Skeletal muscle tissue (tissue), 3 donors: ENCODE measurements at regions not wholly inside any gene's neighbourhood (a gene's known extent, or its start where the extent isn't known, plus 50 kb on each side); places are given as distances from the start of the nearest gene placed in this dataset.
A peak's percentile ranks its signal among the peaks of the same experiment; 100 is the strongest.

Source experiments
- H3K27ac ChIP-seq: one replicate; pipeline ENCODE4 v1.7.0; 2013; ENCODE audit warnings: mild to moderate bottlenecking, low read depth, low read length, inconsistent platforms
- H3K27me3 ChIP-seq, 3 donors: one replicate each; pipeline ENCODE4 v1.7.0; 2013; ENCODE audit warnings: low read length in 3 of 3; ENCODE audit not compliant: control insufficient read depth in 3 of 3, insufficient read depth in 3 of 3
- H3K36me3 ChIP-seq, 3 donors: one replicate each; pipeline ENCODE4 v1.7.0; 2013; ENCODE audit warnings: low read length in 3 of 3; ENCODE audit not compliant: control insufficient read depth in 3 of 3, insufficient read depth in 3 of 3
- H3K4me1 ChIP-seq, 3 donors: one replicate each; pipeline ENCODE4 v1.7.0; 2013; ENCODE audit warnings: low read length in 3 of 3, mild to moderate bottlenecking in 3 of 3; ENCODE audit not compliant: control insufficient read depth in 3 of 3, insufficient read depth in 3 of 3
- H3K4me3 ChIP-seq, 3 donors: one replicate each; pipeline ENCODE4 v1.7.0; 2013; ENCODE audit warnings: low read length in 3 of 3
- H3K9ac ChIP-seq, 3 donors: one replicate each; pipeline ENCODE4 v1.7.0; 2013; ENCODE audit warnings: low read length in 3 of 3, mild to moderate bottlenecking in 3 of 3, moderate library complexity in 2 of 3, low read depth in 1 of 3
- H3K9me3 ChIP-seq, 3 donors: one replicate each; pipeline ENCODE4 v1.7.0; 2013; ENCODE audit warnings: low read length in 3 of 3; ENCODE audit not compliant: control insufficient read depth in 3 of 3
- donor health status: Osteomylitis.

- H3K9ac ChIP-seq: no peak overlapping the region
- H3K27me3 ChIP-seq: peaks cover 9 to 31% (median 21%) of the 10 kb centered on the region in 3 donors
- no peaks in the 10 kb centered on the region for H3K36me3 ChIP-seq
- H3K27ac ChIP-seq: no peak overlapping the region
- H3K4me3 ChIP-seq: no peak overlapping the region
- peaks cover 0 to 7% (median 3%) of the 10 kb centered on the region in 3 donors for H3K9me3 ChIP-seq
- peaks cover 0 to 10% (median 5%) of the 10 kb centered on the region in 3 donors for H3K4me1 ChIP-seq
Observed at GRCh38 chr1:29524285-29525065, 288.2 kb downstream of the PTPRU start.

GRCh38 chr1:29523576-29523975 lies 287.3 kb downstream of the PTPRU start:
- no peaks in the 10 kb centered on the region for H3K36me3 ChIP-seq
- H3K4me1 ChIP-seq: peaks cover 0 to 10% (median 5%) of the 10 kb centered on the region in 3 donors
- no peak overlapping the region for H3K27ac ChIP-seq
- H3K27me3 ChIP-seq: peaks cover 15 to 36% (median 21%) of the 10 kb centered on the region in 3 donors
- no peak overlapping the region for H3K4me3 ChIP-seq
- no peaks in the 10 kb centered on the region for H3K9me3 ChIP-seq
- H3K9ac ChIP-seq: no peak overlapping the region

GRCh38 chr1:29523136-29523535 lies 286.8 kb downstream of the PTPRU start:
- Histone ChIP-seq H3K27me3 (peaks cover 15 to 40% (median 20%) of the 10 kb centered on the region in 3 donors), H3K4me1 (peaks cover 0 to 10% (median 5%) of the 10 kb centered on the region in 3 donors), H3K27ac (no peak overlapping the region), H3K36me3 (no peaks in the 10 kb centered on the region), H3K4me3 (no peak overlapping the region), H3K9ac (no peak overlapping the region), H3K9me3 (no peaks in the 10 kb centered on the region)

- no peak overlapping the region for H3K4me3 ChIP-seq
- H3K9me3 ChIP-seq: no peaks in the 10 kb centered on the region
- H3K36me3 ChIP-seq: no peaks in the 10 kb centered on the region
- peaks cover 0 to 10% (median 5%) of the 10 kb centered on the region in 3 donors for H3K4me1 ChIP-seq
- no peak overlapping the region for H3K27ac ChIP-seq
- H3K9ac ChIP-seq: no peak overlapping the region
- H3K27me3 ChIP-seq: peaks cover 10 to 36% (median 15%) of the 10 kb centered on the region in 3 donors
Observed at GRCh38 chr1:29521811-29522580, 285.7 kb downstream of the PTPRU start.

GRCh38 chr1:29521438-29521715 lies 285.1 kb downstream of the PTPRU start:
- no peaks in the 10 kb centered on the region for H3K36me3 ChIP-seq
- no peak overlapping the region for H3K9ac ChIP-seq
- peaks cover 10 to 39% (median 15%) of the 10 kb centered on the region in 3 donors for H3K27me3 ChIP-seq
- no peaks in the 10 kb centered on the region for H3K9me3 ChIP-seq
- no peak overlapping the region for H3K4me3 ChIP-seq
- no peak overlapping the region for H3K27ac ChIP-seq
- H3K4me1 ChIP-seq: peaks cover 0 to 10% (median 5%) of the 10 kb centered on the region in 3 donors

- Histone ChIP-seq H3K9me3 (no peaks in the 10 kb centered on the region), H3K27me3 (peaks cover 13 to 43% (median 15%) of the 10 kb centered on the region in 3 donors), H3K27ac (no peak overlapping the region)
Observed at GRCh38 chr1:29520571-29521437, 284.5 kb downstream of the PTPRU start.

GRCh38 chr1:29519788-29520110 lies 283.4 kb downstream of the PTPRU start:
- H3K36me3 ChIP-seq: no peaks in the 10 kb centered on the region
- H3K27me3 ChIP-seq: peaks cover 15 to 43% (median 20%) of the 10 kb centered on the region in 3 donors
- H3K4me1 ChIP-seq: peaks cover 0 to 10% (median 5%) of the 10 kb centered on the region in 3 donors
- H3K9ac ChIP-seq: no peak overlapping the region
- no peaks in the 10 kb centered on the region for H3K9me3 ChIP-seq
- no peak overlapping the region for H3K27ac ChIP-seq
- H3K4me3 ChIP-seq: no peak overlapping the region

More at GRCh38 chr1:29520571-29521437, 284.5 kb downstream of the PTPRU start:
- H3K36me3 ChIP-seq: no peaks in the 10 kb centered on the region
- H3K4me1 ChIP-seq: peaks cover 0 to 10% (median 5%) of the 10 kb centered on the region in 3 donors
- H3K4me3 ChIP-seq: peak overlapping the region in 1 of 3 donors; percentile 13
- no peak overlapping the region for H3K9ac ChIP-seq

- H3K9me3 ChIP-seq: no peaks in the 10 kb centered on the region
- no peak overlapping the region for H3K4me3 ChIP-seq
- H3K4me1 ChIP-seq: peaks cover 0 to 10% (median 5%) of the 10 kb centered on the region in 3 donors
- H3K36me3 ChIP-seq: no peaks in the 10 kb centered on the region
- no peak overlapping the region for H3K27ac ChIP-seq
- peaks cover 15 to 41% (median 25%) of the 10 kb centered on the region in 3 donors for H3K27me3 ChIP-seq
- H3K9ac ChIP-seq: no peak overlapping the region
Observed at GRCh38 chr1:29519108-29519787, 282.9 kb downstream of the PTPRU start.

GRCh38 chr1:29518183-29518835 lies 282.0 kb downstream of the PTPRU start:
- no peak overlapping the region for H3K27ac ChIP-seq
- no peak overlapping the region for H3K9ac ChIP-seq
- H3K27me3 ChIP-seq: peaks cover 15 to 38% (median 28%) of the 10 kb centered on the region in 3 donors
- H3K36me3 ChIP-seq: no peaks in the 10 kb centered on the region
- H3K4me1 ChIP-seq: peaks cover 0 to 10% (median 5%) of the 10 kb centered on the region in 3 donors
- no peaks in the 10 kb centered on the region for H3K9me3 ChIP-seq
- H3K4me3 ChIP-seq: no peak overlapping the region
